NB4 (cell line): ENCODE measurements at regions not wholly inside any gene's neighbourhood (a gene's known extent, or its start where the extent isn't known, plus 50 kb on each side); places are given as distances from the start of the nearest gene placed in this dataset.

Experiments used
- MYC ChIP-seq: IDR thresholded peaks from 2 replicates; pipeline ENCODE4 v1.6.1; 2011; ENCODE audit warnings: low read depth, low read length
- POLR2A ChIP-seq: IDR thresholded peaks from 2 replicates; pipeline ENCODE4 v1.6.1; 2011; ENCODE audit warnings: mild to moderate bottlenecking; ENCODE audit not compliant: insufficient read length; ENCODE audit errors: extremely low read depth
- TF ChIP-seq, protein P1 (sequence below): IDR thresholded peaks from one replicate; pipeline ENCODE4 v1.5.1; 2012; ENCODE audit warnings: low read depth, low read length

DNA sequence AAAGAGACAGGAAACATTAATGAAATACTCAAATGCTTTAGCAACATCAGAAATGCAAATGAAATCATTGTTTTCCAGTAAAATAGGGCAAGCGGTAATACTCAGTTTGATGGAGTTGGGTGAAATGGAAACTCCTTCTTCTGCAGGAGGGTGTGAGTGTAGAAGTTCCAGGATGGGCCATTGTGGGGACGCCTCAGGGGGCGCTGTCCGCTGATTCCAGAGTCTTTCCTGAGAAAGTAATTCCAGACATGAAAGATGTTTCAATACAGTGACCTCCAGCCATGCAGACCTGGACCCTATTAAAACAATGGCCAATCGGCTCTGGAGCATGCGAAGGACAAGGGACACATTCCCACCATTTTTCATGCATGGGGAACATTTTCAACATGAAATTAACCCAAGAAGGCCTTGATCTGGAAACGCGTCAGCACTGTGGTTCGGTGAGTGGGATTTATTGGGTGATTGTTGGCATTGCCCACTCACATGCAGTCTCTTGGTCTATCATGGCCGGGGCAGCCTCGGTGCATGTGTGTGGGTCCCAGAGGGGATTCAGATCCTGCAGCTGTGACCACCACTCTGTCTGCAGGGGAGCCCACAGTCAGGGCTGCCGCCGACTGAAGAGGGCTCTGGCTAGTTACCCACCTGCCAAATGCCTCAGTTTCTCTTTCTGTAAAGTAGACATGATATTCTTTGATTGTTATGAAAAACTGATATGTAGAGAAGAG lies 132.6 kb upstream of the IRX4 start:
- TF ChIP-seq, protein P1, sequence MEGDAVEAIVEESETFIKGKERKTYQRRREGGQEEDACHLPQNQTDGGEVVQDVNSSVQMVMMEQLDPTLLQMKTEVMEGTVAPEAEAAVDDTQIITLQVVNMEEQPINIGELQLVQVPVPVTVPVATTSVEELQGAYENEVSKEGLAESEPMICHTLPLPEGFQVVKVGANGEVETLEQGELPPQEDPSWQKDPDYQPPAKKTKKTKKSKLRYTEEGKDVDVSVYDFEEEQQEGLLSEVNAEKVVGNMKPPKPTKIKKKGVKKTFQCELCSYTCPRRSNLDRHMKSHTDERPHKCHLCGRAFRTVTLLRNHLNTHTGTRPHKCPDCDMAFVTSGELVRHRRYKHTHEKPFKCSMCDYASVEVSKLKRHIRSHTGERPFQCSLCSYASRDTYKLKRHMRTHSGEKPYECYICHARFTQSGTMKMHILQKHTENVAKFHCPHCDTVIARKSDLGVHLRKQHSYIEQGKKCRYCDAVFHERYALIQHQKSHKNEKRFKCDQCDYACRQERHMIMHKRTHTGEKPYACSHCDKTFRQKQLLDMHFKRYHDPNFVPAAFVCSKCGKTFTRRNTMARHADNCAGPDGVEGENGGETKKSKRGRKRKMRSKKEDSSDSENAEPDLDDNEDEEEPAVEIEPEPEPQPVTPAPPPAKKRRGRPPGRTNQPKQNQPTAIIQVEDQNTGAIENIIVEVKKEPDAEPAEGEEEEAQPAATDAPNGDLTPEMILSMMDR = no peak
- TF ChIP-seq POLR2A (no peak), MYC (no peak)
